HUES6 (cell line): ENCODE measurements at regions not wholly inside any gene's neighbourhood (a gene's known extent, or its start where the extent isn't known, plus 50 kb on each side); places are given as distances from the start of the nearest gene placed in this dataset.

Experiments used
- H3K27ac ChIP-seq: 2 replicates; pipeline ENCODE4 v1.7.0; 2013; ENCODE audit warnings: low read depth, mild to moderate bottlenecking, low read length, inconsistent platforms
- H3K27me3 ChIP-seq: 2 replicates; pipeline ENCODE4 v1.6.1; 2013; ENCODE audit warnings: low read length; ENCODE audit not compliant: control insufficient read depth, insufficient read depth
- H3K36me3 ChIP-seq: 2 replicates; pipeline ENCODE4 v1.6.1; 2013; ENCODE audit warnings: low read length; ENCODE audit not compliant: control insufficient read depth, insufficient read depth
- H3K4me1 ChIP-seq: 2 replicates; pipeline ENCODE4 v1.6.1; 2013; ENCODE audit warnings: low read length; ENCODE audit not compliant: control insufficient read depth, insufficient read depth
- H3K4me3 ChIP-seq: 2 replicates; pipeline ENCODE4 v1.5.1; 2013; ENCODE audit warnings: low read depth, low read length
- H3K9ac ChIP-seq: one replicate; pipeline ENCODE4 v1.6.1; 2013; ENCODE audit warnings: mild to moderate bottlenecking, low read length
- H3K9me3 ChIP-seq: 2 replicates; pipeline ENCODE4 v1.6.1; 2013; ENCODE audit warnings: low read depth, low read length; ENCODE audit not compliant: control insufficient read depth, insufficient read depth

- Histone ChIP-seq H3K36me3 (no peaks in the 10 kb centered on the region), H3K9me3 (no peaks in the 10 kb centered on the region), H3K9ac (no peak overlapping the region), H3K4me1 (peaks cover 11% of the 10 kb centered on the region), H3K27ac (no peak overlapping the region), H3K4me3 (no peak overlapping the region), H3K27me3 (no peaks in the 10 kb centered on the region)
Observed at GRCh38 chr4:128587382-128587781, 222.1 kb upstream of the JADE1 start.

DNA sequence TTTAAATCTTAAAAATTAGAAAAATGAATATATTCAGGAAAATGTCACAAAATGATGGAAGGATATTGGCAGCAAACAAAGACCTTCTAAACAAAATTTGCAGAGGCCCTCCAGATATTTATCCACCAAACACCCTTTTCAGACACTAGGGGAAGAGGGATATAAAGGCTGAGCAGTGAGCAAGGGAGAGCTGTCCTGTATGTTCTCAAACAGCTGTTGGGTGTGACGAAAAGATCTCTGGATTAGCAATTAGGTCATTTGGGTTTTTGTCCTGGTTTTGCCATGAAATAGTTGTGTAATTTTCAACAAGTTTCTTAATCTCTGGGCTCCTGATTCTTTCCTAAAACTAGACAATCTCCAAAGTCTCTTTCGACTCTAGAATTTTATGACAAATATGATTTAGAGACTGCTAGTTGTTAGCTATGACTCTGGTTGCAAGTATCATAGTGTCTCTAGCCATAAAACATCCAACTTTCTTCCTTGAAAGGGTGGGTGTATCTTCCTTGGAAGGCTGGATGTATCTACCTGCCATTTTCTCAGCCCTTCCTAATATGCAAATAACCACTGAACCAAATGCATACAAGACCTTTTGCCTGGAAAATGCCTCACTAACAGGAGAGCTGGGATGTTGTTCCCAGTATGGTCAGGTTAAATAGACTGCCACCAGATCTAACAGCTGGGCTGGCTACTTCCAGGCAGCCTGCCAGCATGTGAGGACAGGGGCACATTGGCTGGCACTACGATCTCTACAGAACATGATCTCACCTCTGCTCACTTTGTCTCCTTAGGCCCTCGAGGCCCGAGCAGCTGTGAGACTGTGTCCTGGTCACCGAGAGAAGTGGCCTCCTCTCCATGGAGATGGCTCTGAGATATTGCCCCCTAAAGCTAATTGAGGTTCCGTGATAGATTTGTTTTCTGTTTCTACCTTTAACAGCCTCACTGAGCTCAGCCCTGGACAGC is 225.5 kb upstream of the JADE1 start:
- peaks cover 6% of the 10 kb centered on the region; the same call in 1 of the 2 replicates for H3K4me1 ChIP-seq
- H3K36me3 ChIP-seq, result no peaks in the 10 kb centered on the region
- H3K27me3 ChIP-seq, result no peaks in the 10 kb centered on the region
- no peak overlapping the region for H3K27ac ChIP-seq
- no peaks in the 10 kb centered on the region for H3K9me3 ChIP-seq
- no peak overlapping the region for H3K4me3 ChIP-seq
- no peak overlapping the region for H3K9ac ChIP-seq

DNA sequence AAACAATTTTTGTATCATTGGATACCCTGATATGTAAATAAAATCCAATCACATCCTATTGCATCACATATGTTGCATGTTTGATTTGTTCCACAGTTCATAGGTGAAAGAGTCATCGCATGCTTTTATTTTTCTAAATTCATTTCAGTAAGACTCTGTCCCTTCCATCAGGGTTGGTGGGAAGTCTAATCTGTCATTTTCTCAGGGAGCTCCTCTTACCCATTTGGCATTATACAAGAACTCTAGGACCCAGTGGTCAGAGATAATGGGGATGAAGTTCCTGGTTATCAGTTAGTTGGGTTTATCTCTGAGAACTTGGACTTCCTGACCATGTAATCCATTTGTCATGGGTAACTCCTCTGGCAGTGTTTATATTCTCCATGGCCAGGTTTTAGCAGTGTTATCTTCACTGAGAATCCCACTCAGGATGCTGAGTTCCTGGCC is 227.1 kb upstream of the JADE1 start:
- H3K4me3 ChIP-seq, result no peak overlapping the region
- H3K27me3 ChIP-seq, result no peaks in the 10 kb centered on the region
- H3K9me3 ChIP-seq, result no peaks in the 10 kb centered on the region
- H3K27ac ChIP-seq, result no peak overlapping the region
- peaks cover 13% of the 10 kb centered on the region for H3K4me1 ChIP-seq
- H3K9ac ChIP-seq, result no peak overlapping the region
- no peaks in the 10 kb centered on the region for H3K36me3 ChIP-seq

DNA sequence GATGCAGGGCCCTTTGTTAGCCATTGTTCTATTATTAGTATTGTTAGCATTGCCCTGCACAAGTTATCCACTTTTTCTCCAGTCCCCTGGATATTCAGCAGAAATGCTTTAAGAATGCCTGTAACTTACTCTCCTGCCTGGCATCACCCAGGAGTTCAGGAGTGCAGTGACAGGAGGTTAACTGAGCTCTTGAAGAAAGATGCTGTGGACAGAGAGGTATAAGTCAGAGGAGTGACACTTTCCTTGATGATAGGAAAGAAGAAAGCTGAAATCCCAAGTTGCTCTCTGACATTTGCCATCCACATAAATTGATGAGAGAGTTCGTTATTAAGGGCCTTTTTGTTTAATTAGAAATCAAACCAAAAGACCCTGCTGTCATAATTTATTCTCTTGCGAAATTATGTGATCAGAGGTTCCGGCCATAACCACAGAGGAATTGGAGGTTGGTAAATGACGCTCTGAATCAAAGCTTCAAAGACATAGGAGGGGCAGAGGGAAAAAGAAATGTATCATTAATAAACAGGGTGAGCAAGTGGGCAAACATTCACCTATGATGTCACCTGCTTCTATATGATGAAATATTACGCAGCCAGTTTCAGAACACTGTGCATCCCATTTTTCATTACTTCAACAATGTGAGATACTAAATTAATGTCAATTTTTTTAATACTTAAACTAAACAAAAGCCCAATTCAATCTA is 230.2 kb upstream of the JADE1 start:
- Histone ChIP-seq H3K9me3 (peaks cover 7% of the 10 kb centered on the region; the same call in 1 of the 2 replicates), H3K27ac (no peak overlapping the region), H3K9ac (no peak overlapping the region), H3K4me1 (peaks cover 11% of the 10 kb centered on the region), H3K36me3 (no peaks in the 10 kb centered on the region), H3K4me3 (no peak overlapping the region), H3K27me3 (no peaks in the 10 kb centered on the region)

DNA sequence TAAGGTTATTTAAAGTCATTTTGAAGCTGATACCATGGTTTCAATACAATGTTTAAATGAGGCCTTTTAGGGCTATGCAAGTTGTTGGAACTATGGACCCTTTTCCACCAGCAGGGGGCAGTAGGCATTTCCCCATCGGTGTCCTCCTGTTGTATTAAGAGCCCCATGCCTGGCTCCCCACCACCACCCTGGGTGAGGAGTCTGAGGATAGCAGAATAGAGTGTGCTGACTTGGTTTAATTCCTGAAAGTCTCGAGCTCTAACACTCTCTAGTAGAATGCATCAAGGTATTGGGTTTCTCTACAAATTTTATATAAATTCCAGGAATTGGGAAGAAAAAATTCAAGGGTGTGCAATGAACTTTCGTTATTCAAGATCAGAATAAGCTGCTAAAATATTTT is 234.8 kb upstream of the JADE1 start:
- H3K27ac ChIP-seq, result no peak overlapping the region

GRCh38 chr4:128573781-128574508 is 235.6 kb upstream of the JADE1 start:
- Histone ChIP-seq H3K9me3 (peaks cover 7% of the 10 kb centered on the region; the same call in 1 of the 2 replicates), H3K4me3 (no peak overlapping the region), H3K36me3 (no peaks in the 10 kb centered on the region), H3K9ac (no peak overlapping the region), H3K4me1 (peaks cover 28% of the 10 kb centered on the region), H3K27me3 (no peaks in the 10 kb centered on the region), H3K27ac (no peak overlapping the region; the same call in 1 of the 2 replicates)

More for the DNA sequence above, 234.8 kb upstream of the JADE1 start:
- no peaks in the 10 kb centered on the region for H3K36me3 ChIP-seq
- H3K4me1 ChIP-seq, result peaks cover 22% of the 10 kb centered on the region
- peaks cover 7% of the 10 kb centered on the region; the same call in 1 of the 2 replicates for H3K9me3 ChIP-seq
- H3K9ac ChIP-seq, result no peak overlapping the region
- H3K4me3 ChIP-seq, result no peak overlapping the region
- H3K27me3 ChIP-seq, result no peaks in the 10 kb centered on the region

- Histone ChIP-seq H3K4me3 (no peak overlapping the region), H3K27me3 (no peaks in the 10 kb centered on the region), H3K9ac (no peak overlapping the region), H3K9me3 (peaks cover 7% of the 10 kb centered on the region; the same call in 1 of the 2 replicates), H3K36me3 (no peaks in the 10 kb centered on the region), H3K27ac (no peak overlapping the region), H3K4me1 (peaks cover 26% of the 10 kb centered on the region)
Observed at GRCh38 chr4:128572778-128573241, 236.7 kb upstream of the JADE1 start.

- no peaks in the 10 kb centered on the region for H3K36me3 ChIP-seq
- H3K27ac ChIP-seq, result no peak overlapping the region
- H3K4me1 ChIP-seq, result peaks cover 26% of the 10 kb centered on the region
- H3K4me3 ChIP-seq, result no peak overlapping the region
- H3K9ac ChIP-seq, result no peak overlapping the region
- peaks cover 3% of the 10 kb centered on the region; the same call in 1 of the 2 replicates for H3K9me3 ChIP-seq
- H3K27me3 ChIP-seq, result no peaks in the 10 kb centered on the region
Observed at GRCh38 chr4:128571747-128572146, 237.8 kb upstream of the JADE1 start.

- no peaks in the 10 kb centered on the region for H3K36me3 ChIP-seq
- no peak overlapping the region for H3K4me3 ChIP-seq
- H3K4me1 ChIP-seq, result peaks cover 26% of the 10 kb centered on the region
- no peaks in the 10 kb centered on the region for H3K27me3 ChIP-seq
- no peak overlapping the region for H3K27ac ChIP-seq
- no peaks in the 10 kb centered on the region for H3K9me3 ChIP-seq
- no peak overlapping the region for H3K9ac ChIP-seq
Observed at GRCh38 chr4:128570387-128570975, 239.0 kb upstream of the JADE1 start.

- no peak overlapping the region for H3K4me3 ChIP-seq
- H3K4me1 ChIP-seq, result peaks cover 17% of the 10 kb centered on the region
Observed at GRCh38 chr4:128566693-128567092, 242.8 kb upstream of the JADE1 start.

More at GRCh38 chr4:128566693-128567092, 242.8 kb upstream of the JADE1 start:
- H3K9ac ChIP-seq, result no peak overlapping the region
- no peaks in the 10 kb centered on the region for H3K9me3 ChIP-seq
- H3K27me3 ChIP-seq, result no peaks in the 10 kb centered on the region
- no peak overlapping the region for H3K27ac ChIP-seq
- no peaks in the 10 kb centered on the region for H3K36me3 ChIP-seq
